Neural cell (in vitro differentiated cells): ENCODE measurements at regions not wholly inside any gene's neighbourhood (a gene's known extent, or its start where the extent isn't known, plus 50 kb on each side); places are given as distances from the start of the nearest gene placed in this dataset.

ENCODE experiments used
- H2AFZ ChIP-seq: fragments of 200-600, 300-800 bp; sonication (generic), shearing (Covaris generic); 2 replicates; pipeline ENCODE4 v1.6.0; 2014; ENCODE audit warnings: low read depth, mild to moderate bottlenecking, antibody characterized with exemption, low read length, moderate library complexity
- H3F3A ChIP-seq: fragments of 200-600 bp; shearing (Covaris generic); 2 replicates; pipeline ENCODE4 v1.6.1; 2016; ENCODE audit warnings: mild to moderate bottlenecking, moderate library complexity, mixed read lengths, antibody characterized with exemption, low read length; ENCODE audit not compliant: insufficient read depth, poor library complexity, severe bottlenecking
- H3K27ac ChIP-seq: fragments of 200-600, 300-800 bp; sonication (generic), shearing (Covaris generic); 2 replicates; pipeline ENCODE4 v1.5.1; 2014; ENCODE audit warnings: mild to moderate bottlenecking, low read length, moderate library complexity
- H3K27me3 ChIP-seq: fragments of 300-800, 200-600 bp; sonication (generic), shearing (Covaris generic); 2 replicates; pipeline ENCODE4 v1.6.0; 2014; ENCODE audit warnings: mild to moderate bottlenecking, low read depth, low read length, moderate library complexity; ENCODE audit not compliant: insufficient read depth
- H3K36me3 ChIP-seq: fragments of 300-800, 200-600 bp; sonication (generic), shearing (Covaris generic); 2 replicates; pipeline ENCODE4 v1.5.1; 2014; ENCODE audit warnings: mild to moderate bottlenecking, antibody characterized with exemption, low read length, moderate library complexity; ENCODE audit not compliant: insufficient read depth
- H3K4me2 ChIP-seq: fragments of 300-800, 200-600 bp; sonication (generic), shearing (Covaris generic); 2 replicates; pipeline ENCODE4 v1.6.0; 2014; ENCODE audit warnings: mild to moderate bottlenecking, low read length
- H3K4me3 ChIP-seq: fragments of 300-800, 200-600 bp; sonication (generic), shearing (Covaris generic); 2 replicates; pipeline ENCODE4 v1.5.1; 2014; ENCODE audit warnings: mild to moderate bottlenecking, low read length, moderate library complexity
- H3K79me2 ChIP-seq: fragments of 200-600 bp; shearing (Covaris generic); replicated peaks from 2 replicates; pipeline ENCODE4 v1.6.0; 2014; ENCODE audit warnings: mild to moderate bottlenecking, low read length, moderate library complexity; ENCODE audit not compliant: insufficient read depth
- H3K9ac ChIP-seq: fragments of 300-800, 200-600 bp; sonication (generic), shearing (Covaris generic); 2 replicates; pipeline ENCODE4 v1.6.1; 2016; ENCODE audit warnings: mild to moderate bottlenecking, low read length, mixed read lengths
- H3K9me2 ChIP-seq: fragments of 200-600 bp; shearing (Covaris generic); 2 replicates; pipeline ENCODE4 v1.6.1; 2016; ENCODE audit warnings: mild to moderate bottlenecking, low read length, mixed read lengths; ENCODE audit not compliant: insufficient read depth
- H3K9me3 ChIP-seq: fragments of 200-600, 300-800 bp; sonication (generic), shearing (Covaris generic); 2 replicates; pipeline ENCODE4 v1.6.1; 2016; ENCODE audit warnings: mild to moderate bottlenecking, mixed run types, low read length, moderate library complexity, mixed read lengths
- H4K20me1 ChIP-seq: fragments of 200-600 bp; shearing (Covaris generic); 2 replicates; pipeline ENCODE4 v1.6.1; 2016; ENCODE audit warnings: mild to moderate bottlenecking, mixed run types; ENCODE audit not compliant: insufficient read depth
- CTCF ChIP-seq: fragments of 450-650 bp; IDR thresholded peaks from 2 replicates; pipeline ENCODE4 v1.5.1; 2014; ENCODE audit warnings: antibody characterized with exemption, mild to moderate bottlenecking, moderate library complexity; ENCODE audit not compliant: poor library complexity, severe bottlenecking
- EP300 ChIP-seq: fragments of 450-650 bp; conservative IDR thresholded peaks from 2 replicates; pipeline ENCODE4 v1.6.1; 2014; ENCODE audit warnings: antibody characterized with exemption, mild to moderate bottlenecking, moderate library complexity; ENCODE audit not compliant: poor library complexity, severe bottlenecking
- EZH2 ChIP-seq: fragments of 200-600, 300-800 bp; shearing (Covaris generic), sonication (generic); IDR thresholded peaks from 2 replicates; pipeline ENCODE4 v1.6.1; 2014; ENCODE audit warnings: antibody characterized with exemption, low read length, borderline replicate concordance, mild to moderate bottlenecking; ENCODE audit not compliant: insufficient read depth, poor library complexity, severe bottlenecking
- MXI1 ChIP-seq: fragments of 450-650 bp; conservative IDR thresholded peaks from 2 replicates; pipeline ENCODE4 v1.6.1; 2014; ENCODE audit warnings: antibody characterized with exemption, mild to moderate bottlenecking; ENCODE audit not compliant: poor library complexity, severe bottlenecking
- POLR2AphosphoS5 ChIP-seq: IDR thresholded peaks from 2 replicates; pipeline ENCODE4 v1.6.1; 2012
- RAD21 ChIP-seq: fragments of 450-650 bp; conservative IDR thresholded peaks from 2 replicates; pipeline ENCODE4 v1.6.1; 2014; ENCODE audit warnings: antibody characterized with exemption, mild to moderate bottlenecking, moderate library complexity
- REST ChIP-seq: IDR thresholded peaks from 2 replicates; pipeline ENCODE4 v1.6.1; 2012; ENCODE audit warnings: borderline replicate concordance
- SMC3 ChIP-seq: fragments of 450-650 bp; conservative IDR thresholded peaks from 2 replicates; pipeline ENCODE4 v1.6.1; 2014; ENCODE audit warnings: antibody characterized with exemption, mild to moderate bottlenecking, moderate library complexity; ENCODE audit not compliant: poor library complexity
- TAF1 ChIP-seq: IDR thresholded peaks from 2 replicates; pipeline ENCODE4 v1.6.1; 2012; ENCODE audit warnings: low read depth

DNA sequence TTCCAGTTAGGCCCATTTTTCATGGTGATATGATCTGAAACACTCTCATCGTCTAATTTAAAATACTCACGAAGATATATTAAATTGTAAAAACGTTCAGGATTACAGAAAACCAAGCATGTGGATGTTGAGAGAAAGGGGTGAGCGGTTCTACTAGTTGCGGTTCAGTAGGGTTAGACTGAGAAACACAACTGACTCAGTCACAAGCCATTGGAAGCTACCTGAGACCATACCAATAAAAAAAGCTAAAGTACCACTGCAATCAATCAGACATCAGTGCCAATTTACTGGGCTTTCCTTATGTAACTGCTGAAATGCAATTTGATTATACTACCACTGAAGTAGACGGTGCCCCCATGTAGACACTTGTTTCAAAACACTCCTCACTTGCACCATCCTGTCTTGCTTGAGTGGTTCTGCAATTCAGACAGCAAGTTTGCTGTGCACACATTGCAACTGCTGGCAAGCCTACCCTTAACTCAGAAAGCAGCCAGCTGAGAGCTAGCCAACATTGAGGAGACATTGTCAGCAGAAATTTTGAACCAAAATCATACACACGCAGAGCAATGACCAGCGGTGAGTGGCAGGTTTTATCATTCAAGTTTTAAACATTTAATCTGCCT lies 368.7 kb upstream of the ARHGEF26 start:
- no peak overlapping the region for H3K4me2 ChIP-seq
- TF ChIP-seq RAD21, result no peak
- TF ChIP-seq CTCF, result no peak
- no peak for TF ChIP-seq MXI1
- no peak for TF ChIP-seq REST
- TF ChIP-seq EP300, result no peak
- no peak for TF ChIP-seq SMC3
- TF ChIP-seq POLR2AphosphoS5, result no peak

DNA sequence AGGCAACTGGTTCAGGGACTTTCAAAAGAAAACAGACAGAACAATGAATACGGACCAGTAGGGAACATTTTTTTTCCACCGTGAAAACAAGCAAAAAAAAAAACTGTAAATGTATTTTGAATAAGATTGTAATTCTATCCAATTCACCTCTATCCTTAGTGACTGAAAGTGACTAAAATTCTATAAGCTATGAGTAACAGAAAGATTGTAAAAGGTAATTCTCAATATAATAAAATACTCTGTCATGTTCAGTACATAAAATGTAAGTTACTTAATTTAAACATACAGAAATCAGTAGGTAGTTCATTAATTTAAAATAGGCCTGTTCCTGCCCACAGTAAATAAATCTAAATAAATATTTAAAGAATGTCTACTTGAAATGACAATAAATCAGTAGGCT lies 368.2 kb upstream of the ARHGEF26 start:
- no peaks in the 10 kb centered on the region for H3K79me2 ChIP-seq
- H3K27me3 ChIP-seq, result no peaks in the 10 kb centered on the region
- no peak overlapping the region for H3K4me3 ChIP-seq
- H3K4me2 ChIP-seq, result no peak overlapping the region
- no peak overlapping the region for H3K27ac ChIP-seq
- no peaks in the 10 kb centered on the region for H3F3A ChIP-seq
- no peaks in the 10 kb centered on the region for H3K9me3 ChIP-seq
- no peaks in the 10 kb centered on the region for H4K20me1 ChIP-seq
- H3K9ac ChIP-seq, result no peak overlapping the region
- no peaks in the 10 kb centered on the region for H3K9me2 ChIP-seq
- TF ChIP-seq REST, result no peak
- no peak for TF ChIP-seq POLR2AphosphoS5
- no peak for TF ChIP-seq EP300
- no peak for TF ChIP-seq MXI1
- no peak for TF ChIP-seq RAD21
- TF ChIP-seq TAF1, result no peak
- no peak for TF ChIP-seq SMC3
- no peak for TF ChIP-seq EZH2
- TF ChIP-seq CTCF, result no peak
- H2AFZ ChIP-seq, result no peak overlapping the region
- no peaks in the 10 kb centered on the region for H3K36me3 ChIP-seq

More for the DNA sequence above, 368.7 kb upstream of the ARHGEF26 start:
- no peaks in the 10 kb centered on the region for H3K27me3 ChIP-seq
- H3F3A ChIP-seq, result no peaks in the 10 kb centered on the region
- H3K9me3 ChIP-seq, result no peaks in the 10 kb centered on the region
- no peaks in the 10 kb centered on the region for H3K79me2 ChIP-seq
- H2AFZ ChIP-seq, result no peak overlapping the region
- no peak overlapping the region for H3K27ac ChIP-seq
- no peaks in the 10 kb centered on the region for H3K36me3 ChIP-seq
- no peak overlapping the region for H3K4me3 ChIP-seq
- no peaks in the 10 kb centered on the region for H3K9me2 ChIP-seq
- H4K20me1 ChIP-seq, result no peaks in the 10 kb centered on the region
- no peak overlapping the region for H3K9ac ChIP-seq
